ENCODE measurements at regions not wholly inside any gene's neighbourhood (a gene's known extent, or its start where the extent isn't known, plus 50 kb on each side); places are given as distances from the start of the nearest gene placed in this dataset.

DNA sequence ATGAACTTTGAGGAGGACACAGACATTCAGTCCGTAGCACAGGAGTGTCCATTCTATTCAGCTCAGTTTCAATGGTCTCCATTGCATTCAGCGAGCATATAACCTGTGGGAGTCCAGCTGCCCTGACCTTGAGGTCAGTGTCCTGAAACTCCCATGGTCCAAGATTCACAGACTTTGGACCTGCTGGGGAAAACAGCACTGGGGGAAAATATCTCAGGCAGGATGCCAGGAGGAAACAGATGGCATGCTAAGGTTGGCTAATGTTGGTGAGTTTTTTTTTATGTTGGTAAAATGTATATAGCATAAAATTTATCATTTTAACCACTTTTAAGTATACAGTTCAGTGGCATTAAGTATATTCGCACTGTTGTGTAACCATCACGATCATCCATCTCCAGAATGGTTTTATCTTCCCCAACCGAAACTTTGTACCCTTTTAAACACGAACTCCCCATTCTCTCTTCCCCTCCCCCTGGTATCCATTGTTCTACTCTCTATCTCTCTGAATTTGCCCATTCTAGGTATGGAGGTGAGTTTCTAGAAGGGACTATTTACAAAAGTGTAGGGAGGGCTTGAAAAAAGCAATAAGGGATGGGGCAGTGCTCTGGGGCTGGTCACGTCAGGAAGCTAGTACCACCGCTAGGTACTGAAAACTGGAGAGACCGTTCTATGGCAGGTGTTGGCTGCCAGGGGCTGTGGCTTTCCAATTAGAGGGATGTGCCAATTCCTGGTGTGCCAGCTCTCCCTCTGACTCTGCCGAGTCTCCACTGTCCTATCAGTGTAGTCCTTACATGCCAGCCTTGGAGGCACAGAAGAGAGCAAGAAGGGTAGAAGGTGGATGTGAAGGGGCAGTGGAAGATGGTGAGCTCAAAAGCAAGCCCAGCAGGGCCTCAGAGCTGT is 85.3 kb downstream of the FOXD2 start:
- H3K27me3 ChIP-seq (replicated peaks in 1 of 4; ENCODE audit: control extremely low read depth in 1 of 4, control insufficient read depth in 3 of 4, insufficient read depth in 4 of 4, low read length in 3 of 4): peaks cover 0 to 20% (median 3%) of the 10 kb centered on the region in 4 experiments
- H3K36me3 ChIP-seq (replicated peaks in 1 of 2; ENCODE audit: control extremely low read depth in 1 of 2, control insufficient read depth in 1 of 2, extremely low read depth in 1 of 2, insufficient read depth in 2 of 2, low read length in 1 of 2): no peaks in the 10 kb centered on the region
- H3K4me2 ChIP-seq (replicated peaks; ENCODE audit: low read depth, low read length, poor library complexity, severe bottlenecking): no peak overlapping the region
- no peaks in the 10 kb centered on the region for H3K9me3 Mint-ChIP-seq (ENCODE audit: insufficient read depth)
- no peak overlapping the region for H3K4me3 Mint-ChIP-seq
- H3K9ac ChIP-seq (ENCODE audit: low read length): no peak overlapping the region
- DNase-seq: no peak
- H3K4me1 ChIP-seq (ENCODE audit: control insufficient read depth in 2 of 2, insufficient read depth in 2 of 2, low read length in 2 of 2): no peaks in the 10 kb centered on the region
- H3K9me3 ChIP-seq (ENCODE audit: control extremely low read depth in 1 of 3, control insufficient read depth in 2 of 3, insufficient read depth in 1 of 3, low read length in 2 of 3): peaks cover 0 to 6% (median 0%) of the 10 kb centered on the region in 3 donors
- CTCF ChIA-PET: no interaction called here
- no peak overlapping the region for H3K4me3 ChIP-seq (ENCODE audit: control extremely low read depth in 1 of 5, extremely low read depth in 1 of 5, insufficient read depth in 1 of 5, low read depth in 2 of 5, low read length in 4 of 5)
- TF ChIP-seq EZH2 (IDR thresholded peaks at IDR 0.05; ENCODE audit: borderline replicate concordance, insufficient read depth, low read depth, low read length, poor library complexity, severe bottlenecking): no peak
- TF ChIP-seq, protein P1, sequence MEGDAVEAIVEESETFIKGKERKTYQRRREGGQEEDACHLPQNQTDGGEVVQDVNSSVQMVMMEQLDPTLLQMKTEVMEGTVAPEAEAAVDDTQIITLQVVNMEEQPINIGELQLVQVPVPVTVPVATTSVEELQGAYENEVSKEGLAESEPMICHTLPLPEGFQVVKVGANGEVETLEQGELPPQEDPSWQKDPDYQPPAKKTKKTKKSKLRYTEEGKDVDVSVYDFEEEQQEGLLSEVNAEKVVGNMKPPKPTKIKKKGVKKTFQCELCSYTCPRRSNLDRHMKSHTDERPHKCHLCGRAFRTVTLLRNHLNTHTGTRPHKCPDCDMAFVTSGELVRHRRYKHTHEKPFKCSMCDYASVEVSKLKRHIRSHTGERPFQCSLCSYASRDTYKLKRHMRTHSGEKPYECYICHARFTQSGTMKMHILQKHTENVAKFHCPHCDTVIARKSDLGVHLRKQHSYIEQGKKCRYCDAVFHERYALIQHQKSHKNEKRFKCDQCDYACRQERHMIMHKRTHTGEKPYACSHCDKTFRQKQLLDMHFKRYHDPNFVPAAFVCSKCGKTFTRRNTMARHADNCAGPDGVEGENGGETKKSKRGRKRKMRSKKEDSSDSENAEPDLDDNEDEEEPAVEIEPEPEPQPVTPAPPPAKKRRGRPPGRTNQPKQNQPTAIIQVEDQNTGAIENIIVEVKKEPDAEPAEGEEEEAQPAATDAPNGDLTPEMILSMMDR (IDR thresholded peaks at IDR 0.05): no peak
- ATAC-seq (ENCODE audit: low read depth): no peak
- POLR2A ChIA-PET: no interaction called here
- H3K79me2 ChIP-seq (ENCODE audit: control insufficient read depth, insufficient read depth, low read length): no peaks in the 10 kb centered on the region
- no peak overlapping the region for H2AFZ ChIP-seq (ENCODE audit: insufficient read depth, low read depth, low read length, poor library complexity, severe bottlenecking)
- H4K20me1 ChIP-seq (ENCODE audit: control insufficient read depth, insufficient read depth, low read length, poor library complexity, severe bottlenecking): no peaks in the 10 kb centered on the region
- intact Hi-C loops (cut with micrococcal nuclease): no loop called here
- no peak overlapping the region for H3K27ac ChIP-seq (ENCODE audit: low read length in 2 of 2)
- WGBS (ENCODE audit: insufficient coverage): 58% methylated on average over 4 of the region's 10 CpGs
- no peak overlapping the region for H3K27ac Mint-ChIP-seq
- peaks cover 48% of the 10 kb centered on the region for H3K27me3 Mint-ChIP-seq
- no peaks in the 10 kb centered on the region for H3K4me1 Mint-ChIP-seq

DNA sequence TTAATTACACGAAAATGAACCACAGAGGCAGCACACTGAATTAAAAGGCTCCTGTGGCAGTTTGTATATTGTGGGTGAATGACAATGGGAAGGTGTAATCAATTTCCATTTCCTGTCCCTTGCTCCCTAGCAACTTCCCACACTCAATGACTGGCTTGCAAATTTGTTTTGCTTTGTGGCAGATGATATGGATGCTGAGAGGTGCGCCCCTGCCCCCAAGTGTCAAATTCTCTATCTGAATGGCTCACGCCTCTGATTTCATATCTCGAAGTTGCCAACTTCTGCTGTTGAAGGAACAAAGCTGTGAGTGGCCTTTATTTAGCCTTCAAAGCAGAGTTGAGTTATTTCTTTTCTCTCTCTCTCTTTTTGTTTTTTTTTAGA is 86.0 kb downstream of the FOXD2 start:
- H4K20me1 ChIP-seq (ENCODE audit: control insufficient read depth, insufficient read depth, low read length, poor library complexity, severe bottlenecking): no peaks in the 10 kb centered on the region
- H3K9ac ChIP-seq (ENCODE audit: low read length): no peak overlapping the region
- no peaks in the 10 kb centered on the region for H3K4me1 ChIP-seq (ENCODE audit: control insufficient read depth in 2 of 2, insufficient read depth in 2 of 2, low read length in 2 of 2)
- 55% methylated on average over 3 of the region's 4 CpGs for WGBS (ENCODE audit: insufficient coverage)
- Mint-ChIP-seq H3K4me1 (no peaks in the 10 kb centered on the region), H3K27ac (no peak overlapping the region), H3K4me3 (no peak overlapping the region), H3K9me3 (ENCODE audit: insufficient read depth) (peaks cover 2% of the 10 kb centered on the region), H3K27me3 (peaks cover 50% of the 10 kb centered on the region)
- no peak for TF ChIP-seq EZH2 (IDR thresholded peaks at IDR 0.05; ENCODE audit: borderline replicate concordance, insufficient read depth, low read depth, low read length, poor library complexity, severe bottlenecking)
- TF ChIP-seq, protein P1 (IDR thresholded peaks at IDR 0.05): no peak
- ChIA-PET POLR2A (no interaction called here), CTCF (no interaction called here)
- no peak overlapping the region for H3K27ac ChIP-seq (ENCODE audit: low read length in 2 of 2)
- ATAC-seq (ENCODE audit: low read depth) (no peak), DNase-seq (no peak)
- intact Hi-C loops (cut with micrococcal nuclease): no loop called here
- no peaks in the 10 kb centered on the region for H3K36me3 ChIP-seq (replicated peaks in 1 of 2; ENCODE audit: control extremely low read depth in 1 of 2, control insufficient read depth in 1 of 2, extremely low read depth in 1 of 2, insufficient read depth in 2 of 2, low read length in 1 of 2)
- H3K4me2 ChIP-seq (replicated peaks; ENCODE audit: low read depth, low read length, poor library complexity, severe bottlenecking): no peak overlapping the region
- no peak overlapping the region for H3K4me3 ChIP-seq (ENCODE audit: control extremely low read depth in 1 of 5, extremely low read depth in 1 of 5, insufficient read depth in 1 of 5, low read depth in 2 of 5, low read length in 4 of 5)
- H2AFZ ChIP-seq (ENCODE audit: insufficient read depth, low read depth, low read length, poor library complexity, severe bottlenecking): no peak overlapping the region
- H3K27me3 ChIP-seq (replicated peaks in 1 of 4; ENCODE audit: control extremely low read depth in 1 of 4, control insufficient read depth in 3 of 4, insufficient read depth in 4 of 4, low read length in 3 of 4): peaks cover 0 to 16% (median 3%) of the 10 kb centered on the region in 4 experiments
- H3K9me3 ChIP-seq (ENCODE audit: control extremely low read depth in 1 of 3, control insufficient read depth in 2 of 3, insufficient read depth in 1 of 3, low read length in 2 of 3): peaks cover 0 to 6% (median 1%) of the 10 kb centered on the region in 3 donors
- H3K79me2 ChIP-seq (ENCODE audit: control insufficient read depth, insufficient read depth, low read length): no peaks in the 10 kb centered on the region

All from B cell (primary cell).